ENCODE measurements at regions not wholly inside any gene's neighbourhood (a gene's known extent, or its start where the extent isn't known, plus 50 kb on each side); places are given as distances from the start of the nearest gene placed in this dataset.

DNA sequence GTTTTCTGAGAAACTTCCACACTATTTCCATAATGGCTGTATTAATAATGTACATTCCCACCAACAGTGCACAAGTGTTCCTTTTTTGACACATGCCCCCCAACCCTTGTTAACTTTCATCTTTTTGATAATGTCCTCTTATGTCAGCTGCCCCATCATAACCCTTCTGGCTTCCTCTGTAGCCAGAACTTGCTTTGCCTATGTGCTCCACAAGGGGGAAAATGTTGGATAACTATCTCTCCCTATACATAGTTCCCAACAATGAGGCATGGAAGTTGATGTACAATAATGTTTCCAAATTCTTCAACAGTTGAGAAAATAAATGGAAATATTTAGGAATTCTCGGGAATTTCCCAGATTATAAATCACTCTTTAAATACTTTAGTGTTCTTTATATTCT, 142.9 kb downstream of the ASB9 start:
- TF ChIP-seq, protein P1, sequence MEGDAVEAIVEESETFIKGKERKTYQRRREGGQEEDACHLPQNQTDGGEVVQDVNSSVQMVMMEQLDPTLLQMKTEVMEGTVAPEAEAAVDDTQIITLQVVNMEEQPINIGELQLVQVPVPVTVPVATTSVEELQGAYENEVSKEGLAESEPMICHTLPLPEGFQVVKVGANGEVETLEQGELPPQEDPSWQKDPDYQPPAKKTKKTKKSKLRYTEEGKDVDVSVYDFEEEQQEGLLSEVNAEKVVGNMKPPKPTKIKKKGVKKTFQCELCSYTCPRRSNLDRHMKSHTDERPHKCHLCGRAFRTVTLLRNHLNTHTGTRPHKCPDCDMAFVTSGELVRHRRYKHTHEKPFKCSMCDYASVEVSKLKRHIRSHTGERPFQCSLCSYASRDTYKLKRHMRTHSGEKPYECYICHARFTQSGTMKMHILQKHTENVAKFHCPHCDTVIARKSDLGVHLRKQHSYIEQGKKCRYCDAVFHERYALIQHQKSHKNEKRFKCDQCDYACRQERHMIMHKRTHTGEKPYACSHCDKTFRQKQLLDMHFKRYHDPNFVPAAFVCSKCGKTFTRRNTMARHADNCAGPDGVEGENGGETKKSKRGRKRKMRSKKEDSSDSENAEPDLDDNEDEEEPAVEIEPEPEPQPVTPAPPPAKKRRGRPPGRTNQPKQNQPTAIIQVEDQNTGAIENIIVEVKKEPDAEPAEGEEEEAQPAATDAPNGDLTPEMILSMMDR (conservative IDR thresholded peaks at IDR 0.05; ENCODE audit: low read length) = no peak
- TF ChIP-seq EZH2phosphoT487 (IDR thresholded peaks at IDR 0.05; ENCODE audit: borderline replicate concordance) = no peak

Measured in Loucy (cell line).